ENCODE measurements at regions not wholly inside any gene's neighbourhood (a gene's known extent, or its start where the extent isn't known, plus 50 kb on each side); places are given as distances from the start of the nearest gene placed in this dataset.

- Histone ChIP-seq H3K9ac (ENCODE audit: low read depth, low read length, poor library complexity, severe bottlenecking) (no peak overlapping the region), H3K27me3 (ENCODE audit: insufficient read depth, low read length, poor library complexity, severe bottlenecking) (no peaks in the 10 kb centered on the region), H3K36me3 (ENCODE audit: insufficient read depth, low read length) (no peaks in the 10 kb centered on the region)
These were observed 78.9 kb upstream of the PAPPA start for GRCh38 chr9:116074658-116075057.

GRCh38 chr9:116075191-116075590, 78.4 kb upstream of the PAPPA start:
- Histone ChIP-seq H3K4me2 (ENCODE audit: low read depth, low read length, poor library complexity, severe bottlenecking) (no peak overlapping the region), H3K79me2 (ENCODE audit: insufficient read depth, low read length) (no peaks in the 10 kb centered on the region), H3K9me2 (replicated peaks; ENCODE audit: low read depth, low read length) (no peaks in the 10 kb centered on the region), H3F3A (ENCODE audit: low read depth) (no peaks in the 10 kb centered on the region), H4K20me1 (ENCODE audit: insufficient read depth, low read length, poor library complexity, severe bottlenecking) (no peaks in the 10 kb centered on the region), H3K27me3 (ENCODE audit: insufficient read depth, low read length, poor library complexity, severe bottlenecking) (no peaks in the 10 kb centered on the region), H3K9me3 (ENCODE audit: insufficient read depth, low read depth, low read length) (no peaks in the 10 kb centered on the region), H3K36me3 (ENCODE audit: insufficient read depth, low read length) (no peaks in the 10 kb centered on the region), H3K4me1 (ENCODE audit: insufficient read depth, low read length, poor library complexity, severe bottlenecking) (no peaks in the 10 kb centered on the region), H2AFZ (ENCODE audit: low read length) (no peak overlapping the region), H3K4me3 (ENCODE audit: low read length, poor library complexity, severe bottlenecking) (no peak overlapping the region), H3K9ac (ENCODE audit: low read depth, low read length, poor library complexity, severe bottlenecking) (no peak overlapping the region)
- TF ChIP-seq CTCF (conservative IDR thresholded peaks at IDR 0.05; ENCODE audit: low read length) (no peak), EZH2phosphoT487 (IDR thresholded peaks at IDR 0.05; ENCODE audit: borderline replicate concordance) (no peak)

More at GRCh38 chr9:116074658-116075057, 78.9 kb upstream of the PAPPA start:
- Histone ChIP-seq H3K4me3 (ENCODE audit: low read length, poor library complexity, severe bottlenecking) (no peak overlapping the region), H4K20me1 (ENCODE audit: insufficient read depth, low read length, poor library complexity, severe bottlenecking) (no peaks in the 10 kb centered on the region), H3K9me3 (ENCODE audit: insufficient read depth, low read depth, low read length) (no peaks in the 10 kb centered on the region), H3F3A (ENCODE audit: low read depth) (no peaks in the 10 kb centered on the region), H3K4me1 (ENCODE audit: insufficient read depth, low read length, poor library complexity, severe bottlenecking) (no peaks in the 10 kb centered on the region), H3K9me2 (replicated peaks; ENCODE audit: low read depth, low read length) (no peaks in the 10 kb centered on the region), H2AFZ (ENCODE audit: low read length) (no peak overlapping the region), H3K4me2 (ENCODE audit: low read depth, low read length, poor library complexity, severe bottlenecking) (no peak overlapping the region), H3K79me2 (ENCODE audit: insufficient read depth, low read length) (no peaks in the 10 kb centered on the region)
- TF ChIP-seq CTCF (conservative IDR thresholded peaks at IDR 0.05; ENCODE audit: low read length) (no peak), EZH2phosphoT487 (IDR thresholded peaks at IDR 0.05; ENCODE audit: borderline replicate concordance) (no peak)

- H4K20me1 ChIP-seq (ENCODE audit: insufficient read depth, low read length, poor library complexity, severe bottlenecking) = no peaks in the 10 kb centered on the region
- H3K79me2 ChIP-seq (ENCODE audit: insufficient read depth, low read length) = no peaks in the 10 kb centered on the region
- TF ChIP-seq CTCF (conservative IDR thresholded peaks at IDR 0.05; ENCODE audit: low read length) (no peak), EZH2phosphoT487 (IDR thresholded peaks at IDR 0.05; ENCODE audit: borderline replicate concordance) (no peak)
- no peaks in the 10 kb centered on the region for H3K36me3 ChIP-seq (ENCODE audit: insufficient read depth, low read length)
- H3K9me2 ChIP-seq (replicated peaks; ENCODE audit: low read depth, low read length) = no peaks in the 10 kb centered on the region
- no peaks in the 10 kb centered on the region for H3K27me3 ChIP-seq (ENCODE audit: insufficient read depth, low read length, poor library complexity, severe bottlenecking)
- no peaks in the 10 kb centered on the region for H3K9me3 ChIP-seq (ENCODE audit: insufficient read depth, low read depth, low read length)
- H3K4me2 ChIP-seq (ENCODE audit: low read depth, low read length, poor library complexity, severe bottlenecking) = no peak overlapping the region
- H3F3A ChIP-seq (ENCODE audit: low read depth) = no peaks in the 10 kb centered on the region
- no peak overlapping the region for H3K9ac ChIP-seq (ENCODE audit: low read depth, low read length, poor library complexity, severe bottlenecking)
- no peak overlapping the region for H3K4me3 ChIP-seq (ENCODE audit: low read length, poor library complexity, severe bottlenecking)
- no peaks in the 10 kb centered on the region for H3K4me1 ChIP-seq (ENCODE audit: insufficient read depth, low read length, poor library complexity, severe bottlenecking)
- no peak overlapping the region for H2AFZ ChIP-seq (ENCODE audit: low read length)
These were observed 75.0 kb upstream of the PAPPA start for GRCh38 chr9:116078640-116079039.

All from Loucy (cell line).